Chondrocyte (in vitro differentiated cells): ENCODE measurements at regions not wholly inside any gene's neighbourhood (a gene's known extent, or its start where the extent isn't known, plus 50 kb on each side); places are given as distances from the start of the nearest gene placed in this dataset.
"Not testable (repeated sequence)": the region's sequence is repeated elsewhere in the genome, so short reads cannot be mapped to it uniquely, and the experiment has no call there.

Experiments used
- DNase-seq: peaks from one replicate; pipeline ENCODE4 v3.0.0; 2021; ENCODE audit warnings: mixed read lengths, low spot score
- H3K27ac Mint-ChIP-seq: one replicate; pipeline ENCODE4 v1.8.0; 2021; ENCODE audit warnings: mild to moderate bottlenecking, moderate library complexity, mixed read lengths; ENCODE audit not compliant: unreplicated experiment
- H3K27me3 Mint-ChIP-seq: 2 replicates; pipeline ENCODE4 v1.8.0; 2021; ENCODE audit warnings: low read depth, mixed read lengths
- H3K36me3 Mint-ChIP-seq: 2 replicates; pipeline ENCODE4 v1.8.0; 2021; ENCODE audit warnings: low read depth, mixed read lengths
- H3K4me1 Mint-ChIP-seq: 2 replicates; pipeline ENCODE4 v1.8.0; 2021; ENCODE audit warnings: low read depth, mild to moderate bottlenecking, mixed read lengths
- H3K4me3 Mint-ChIP-seq: one replicate; pipeline ENCODE4 v1.8.0; 2021; ENCODE audit warnings: mild to moderate bottlenecking, moderate library complexity, mixed read lengths; ENCODE audit not compliant: unreplicated experiment
- H3K9me3 Mint-ChIP-seq: 2 replicates; pipeline ENCODE4 v1.8.0; 2021; ENCODE audit warnings: low read depth, mixed read lengths
- TF ChIP-seq, protein P1 (sequence below): fragments of 200-600 bp; sonication (generic); IDR thresholded peaks from 2 replicates; pipeline ENCODE4 v1.5.0; 2021; ENCODE audit warnings: antibody characterized with exemption, mild to moderate bottlenecking, moderate library complexity

DNA sequence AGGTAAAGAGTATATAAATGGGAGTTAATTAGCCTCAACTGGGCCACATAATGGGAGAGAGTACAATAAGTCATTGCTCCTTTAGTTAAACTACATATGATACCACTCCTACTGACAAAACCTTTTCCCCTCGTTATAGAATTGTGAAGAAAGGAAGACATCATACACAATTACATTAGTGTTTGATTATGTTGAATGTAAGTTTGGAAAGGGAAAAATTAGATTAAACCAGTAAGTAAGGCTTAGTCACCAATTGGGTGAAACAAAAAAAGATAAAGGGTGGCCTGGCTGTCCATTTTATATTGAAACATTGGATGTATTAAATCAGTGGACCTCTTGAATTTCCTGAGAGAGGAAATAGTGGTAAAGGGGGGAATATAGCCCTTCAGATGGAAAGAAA is 464.3 kb upstream of the PAPPA start:
- H3K27ac Mint-ChIP-seq: no peak overlapping the region
- no peak for DNase-seq
- peaks cover 25% of the 10 kb centered on the region for H3K9me3 Mint-ChIP-seq
- H3K4me3 Mint-ChIP-seq: no peak overlapping the region
- H3K4me1 Mint-ChIP-seq: peaks cover 38% of the 10 kb centered on the region
- H3K36me3 Mint-ChIP-seq: peaks cover 14% of the 10 kb centered on the region
- no peaks in the 10 kb centered on the region for H3K27me3 Mint-ChIP-seq
- TF ChIP-seq, protein P1, sequence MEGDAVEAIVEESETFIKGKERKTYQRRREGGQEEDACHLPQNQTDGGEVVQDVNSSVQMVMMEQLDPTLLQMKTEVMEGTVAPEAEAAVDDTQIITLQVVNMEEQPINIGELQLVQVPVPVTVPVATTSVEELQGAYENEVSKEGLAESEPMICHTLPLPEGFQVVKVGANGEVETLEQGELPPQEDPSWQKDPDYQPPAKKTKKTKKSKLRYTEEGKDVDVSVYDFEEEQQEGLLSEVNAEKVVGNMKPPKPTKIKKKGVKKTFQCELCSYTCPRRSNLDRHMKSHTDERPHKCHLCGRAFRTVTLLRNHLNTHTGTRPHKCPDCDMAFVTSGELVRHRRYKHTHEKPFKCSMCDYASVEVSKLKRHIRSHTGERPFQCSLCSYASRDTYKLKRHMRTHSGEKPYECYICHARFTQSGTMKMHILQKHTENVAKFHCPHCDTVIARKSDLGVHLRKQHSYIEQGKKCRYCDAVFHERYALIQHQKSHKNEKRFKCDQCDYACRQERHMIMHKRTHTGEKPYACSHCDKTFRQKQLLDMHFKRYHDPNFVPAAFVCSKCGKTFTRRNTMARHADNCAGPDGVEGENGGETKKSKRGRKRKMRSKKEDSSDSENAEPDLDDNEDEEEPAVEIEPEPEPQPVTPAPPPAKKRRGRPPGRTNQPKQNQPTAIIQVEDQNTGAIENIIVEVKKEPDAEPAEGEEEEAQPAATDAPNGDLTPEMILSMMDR: no peak

DNA sequence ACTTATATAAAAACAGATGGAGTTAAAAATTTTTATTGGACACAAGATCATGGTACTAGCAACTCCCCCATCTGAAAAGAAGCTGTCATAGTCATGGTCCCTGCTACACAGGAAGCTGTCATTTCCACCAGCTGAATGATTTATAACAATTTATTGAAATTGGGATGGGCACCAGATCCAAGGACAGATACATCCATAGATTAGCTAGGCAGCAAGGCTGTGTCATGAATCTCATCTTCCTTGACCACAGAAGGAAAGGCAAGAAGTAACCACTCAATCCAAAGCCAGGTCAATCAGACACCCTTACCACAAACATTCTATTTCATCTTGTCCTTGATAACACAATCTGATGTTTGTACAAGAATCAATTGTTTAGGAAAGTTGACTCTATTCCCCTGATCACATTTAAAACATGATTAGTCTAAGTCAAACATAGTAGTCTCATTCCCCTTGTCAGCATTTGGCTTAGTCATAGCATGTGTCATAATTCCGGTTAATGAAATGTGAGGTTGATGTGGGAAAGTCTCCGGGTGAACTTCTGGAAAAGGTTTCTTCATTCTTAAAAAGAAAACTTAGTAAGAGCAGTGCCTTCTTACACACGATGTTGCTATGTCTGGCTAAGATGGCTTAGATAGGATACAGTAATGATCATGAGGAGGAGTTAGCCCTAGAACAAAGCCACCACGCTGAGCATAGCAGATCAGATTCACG is 462.6 kb upstream of the PAPPA start:
- DNase-seq: no peak
- H3K4me1 Mint-ChIP-seq: peaks cover 39% of the 10 kb centered on the region

DNA sequence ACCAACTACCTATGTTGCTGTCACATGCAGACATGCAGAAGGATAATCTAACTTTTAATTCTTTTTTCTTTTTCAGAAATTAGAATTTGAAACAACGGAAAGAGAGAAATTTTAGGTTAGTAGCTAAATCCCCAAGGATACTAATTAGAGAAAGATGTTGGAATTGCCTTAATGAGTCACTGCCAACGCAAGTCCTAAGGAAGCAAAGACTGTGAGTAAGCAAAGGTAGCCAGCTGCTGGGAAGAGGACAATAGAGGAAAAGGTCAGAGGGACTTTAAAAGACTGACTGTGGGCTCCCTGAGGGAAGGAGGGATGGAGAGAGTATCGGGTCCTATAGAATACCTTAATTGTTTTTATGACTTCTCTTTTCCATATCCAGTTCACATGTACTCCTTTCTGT is 461.9 kb upstream of the PAPPA start:
- no peak overlapping the region for H3K4me3 Mint-ChIP-seq
- H3K27ac Mint-ChIP-seq: peak overlapping the region; percentile 82

More for the DNA sequence above, 462.6 kb upstream of the PAPPA start:
- H3K27ac Mint-ChIP-seq: peak overlapping the region; percentile 82
- no peaks in the 10 kb centered on the region for H3K27me3 Mint-ChIP-seq
- H3K4me3 Mint-ChIP-seq: no peak overlapping the region
- TF ChIP-seq, protein P1: no peak
- peaks cover 9% of the 10 kb centered on the region for H3K36me3 Mint-ChIP-seq
- peaks cover 13% of the 10 kb centered on the region for H3K9me3 Mint-ChIP-seq

DNA sequence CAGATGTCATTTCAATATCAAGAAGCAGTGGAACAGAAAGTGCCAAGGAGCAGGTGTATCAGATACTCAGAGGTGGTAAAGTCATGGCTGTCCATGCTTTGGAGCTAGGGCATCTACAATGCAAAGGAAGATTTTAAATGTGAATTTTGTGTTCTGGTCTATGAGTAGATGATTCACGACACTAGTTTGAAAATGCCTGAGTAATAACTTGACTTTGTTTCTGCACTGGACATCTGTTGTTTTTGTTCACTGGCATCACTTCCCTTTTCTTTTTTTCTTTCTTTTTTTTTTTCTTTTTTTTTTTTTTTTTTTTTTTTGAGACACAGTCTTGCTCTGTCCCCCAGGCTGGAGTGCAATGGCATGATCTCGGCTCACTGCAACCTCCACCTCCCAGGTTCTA is 460.7 kb upstream of the PAPPA start:
- H3K27ac Mint-ChIP-seq, DNase-seq, H3K27me3 Mint-ChIP-seq, H3K4me3 Mint-ChIP-seq, H3K36me3 Mint-ChIP-seq: not testable (repeated sequence)
- peaks cover 49% of the 10 kb centered on the region for H3K4me1 Mint-ChIP-seq
- H3K9me3 Mint-ChIP-seq: peaks cover 12% of the 10 kb centered on the region

More for the DNA sequence above, 461.9 kb upstream of the PAPPA start:
- no peaks in the 10 kb centered on the region for H3K27me3 Mint-ChIP-seq
- peaks cover 14% of the 10 kb centered on the region for H3K9me3 Mint-ChIP-seq
- TF ChIP-seq, protein P1: no peak
- peaks cover 9% of the 10 kb centered on the region for H3K36me3 Mint-ChIP-seq
- no peak for DNase-seq
- H3K4me1 Mint-ChIP-seq: peaks cover 42% of the 10 kb centered on the region

DNA sequence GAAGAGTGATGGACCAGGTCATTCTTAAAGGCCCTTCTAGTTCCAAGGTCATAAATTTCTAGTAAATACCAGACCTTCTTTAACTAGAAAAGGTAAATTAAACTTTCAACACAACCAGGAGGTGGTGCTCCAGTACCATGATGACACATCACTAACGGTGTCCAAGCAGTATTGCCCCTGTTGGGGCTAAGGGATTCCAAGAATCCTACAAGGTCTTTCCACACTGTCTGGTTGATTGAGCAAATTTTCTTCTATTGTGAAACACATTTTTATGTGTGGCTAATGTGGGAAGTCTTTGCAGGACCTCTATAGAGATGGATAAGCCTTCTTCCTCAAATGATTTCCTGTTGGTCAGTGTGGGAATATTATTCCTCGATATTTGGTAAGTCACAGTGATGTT is 459.6 kb upstream of the PAPPA start:
- no peak overlapping the region for H3K4me3 Mint-ChIP-seq
- H3K36me3 Mint-ChIP-seq: peaks cover 3% of the 10 kb centered on the region
- DNase-seq: no peak
- peak overlapping the region; percentile 76 for H3K27ac Mint-ChIP-seq
- H3K9me3 Mint-ChIP-seq: peaks cover 10% of the 10 kb centered on the region
- H3K27me3 Mint-ChIP-seq: no peaks in the 10 kb centered on the region
- peaks cover 49% of the 10 kb centered on the region for H3K4me1 Mint-ChIP-seq
- TF ChIP-seq, protein P1: peak; percentile 87

DNA sequence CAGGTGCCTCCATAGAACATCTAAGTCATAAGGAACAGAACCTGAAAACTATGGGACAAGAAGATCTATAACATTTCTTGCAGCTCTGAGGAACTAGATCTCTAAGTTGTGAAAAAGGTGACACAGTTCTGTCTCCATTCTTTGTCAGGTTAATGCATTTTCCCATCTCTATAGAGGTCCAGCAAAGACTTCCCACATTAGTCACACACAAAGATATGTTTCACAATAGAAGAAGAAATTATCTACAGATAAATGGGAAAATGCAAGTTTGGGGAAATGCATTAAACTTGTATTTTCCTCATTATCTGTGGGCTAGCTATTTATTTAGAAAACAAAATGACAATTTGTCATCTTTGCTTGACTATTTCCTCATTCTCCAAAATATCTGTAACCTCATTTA is 458.6 kb upstream of the PAPPA start:
- H3K4me1 Mint-ChIP-seq: peaks cover 49% of the 10 kb centered on the region
- H3K27me3 Mint-ChIP-seq: no peaks in the 10 kb centered on the region
- DNase-seq: no peak
- peaks cover 5% of the 10 kb centered on the region for H3K9me3 Mint-ChIP-seq
- peaks cover 3% of the 10 kb centered on the region for H3K36me3 Mint-ChIP-seq
- H3K4me3 Mint-ChIP-seq: no peak overlapping the region
- TF ChIP-seq, protein P1: no peak
- peak overlapping the region; percentile 18 for H3K27ac Mint-ChIP-seq
